A549 (cell line): ENCODE measurements at regions not wholly inside any gene's neighbourhood (a gene's known extent, or its start where the extent isn't known, plus 50 kb on each side); places are given as distances from the start of the nearest gene placed in this dataset.

Experiments
- ATAC-seq, 2 experiments: fragments of 200-7000 bp in 1 of 2; fragments of >200 bp in 1 of 2; cut with Nextera tagmentation in 1 of 2; cut with Tn5 transposase in 1 of 2; 3 replicates each; pipeline versions ENCODE4 v1.8.0 to v1.9.1; 2018 to 2020; ENCODE audit warnings: mild to moderate bottlenecking in 1 of 2, moderate library complexity in 1 of 2
- CTCF ChIA-PET: fragments of 300-600 bp; sonication (Branson Sonifier 250); formaldehyde crosslinking; extraction: SDS; loops from one replicate; lab custom pipeline; 2021; ENCODE audit warnings: antibody characterized with exemption, inconsistent platforms; lab: Yijun Ruan, JAX
- POLR2A ChIA-PET: fragments of 350-600 bp; formaldehyde crosslinking; extraction: SDS; loops from one replicate; lab custom pipeline; 2021; ENCODE audit warnings: antibody characterized with exemption, inconsistent platforms; lab: Yijun Ruan, JAX
- DNase-seq, 2 experiments: peaks; one replicate each; pipeline versions ENCODE4 v3.0.0 to v3.0.0-alpha.2; 2011 to 2016; ENCODE audit warnings: low read depth in 1 of 2, low spot score in 1 of 2
- FAIRE-seq: peaks from 2 replicates; lab custom pipeline; 2011; peaks lifted over from hg19 to GRCh38; lab: Jason Lieb, UNC
- H3K27ac ChIP-seq, 2 experiments: fragments of >200 bp; sonication (Bioruptor Twin); formaldehyde crosslinking; 3 replicates each; pipeline ENCODE4 v1.5.1; 2016 to 2017
- H3K4me1 ChIP-seq: fragments of >200 bp; sonication (Bioruptor Twin); formaldehyde crosslinking; 3 replicates; pipeline ENCODE4 v1.6.1; 2016
- H3K4me2 ChIP-seq: fragments of >200 bp; sonication (Bioruptor Twin); formaldehyde crosslinking; 3 replicates; pipeline ENCODE4 v1.6.1; 2016
- H3K4me3 ChIP-seq: fragments of >200 bp; sonication (Bioruptor Twin); formaldehyde crosslinking; 3 replicates; pipeline ENCODE4 v1.5.1; 2016
- H3K9me3 ChIP-seq: fragments of >200 bp; sonication (Bioruptor Twin); formaldehyde crosslinking; 3 replicates; pipeline ENCODE4 v1.6.1; 2016
- BCL3 ChIP-seq: fragments of >200 bp; sonication (Bioruptor Twin); formaldehyde crosslinking; IDR thresholded peaks from 3 replicates; pipeline ENCODE4 v1.6.1; 2016
- BHLHE40 ChIP-seq: IDR thresholded peaks from 2 replicates; pipeline ENCODE4 v1.6.1; 2012; ENCODE audit warnings: low read depth, low read length, inconsistent platforms
- CBX2 ChIP-seq: fragments of 200-600 bp; sonication (generic); IDR thresholded peaks from 2 replicates; pipeline ENCODE4 v1.6.1; 2016; ENCODE audit warnings: low read depth, mild to moderate bottlenecking, borderline replicate concordance
- CBX8 ChIP-seq: fragments of 200-600 bp; sonication (generic); IDR thresholded peaks from 2 replicates; pipeline ENCODE4 v1.6.1; 2016
- CHD4 ChIP-seq: fragments of 200-600 bp; sonication (generic); IDR thresholded peaks from 2 replicates; pipeline ENCODE4 v1.6.1; 2016; ENCODE audit warnings: antibody characterized with exemption, mild to moderate bottlenecking, borderline replicate concordance
- EHMT2 ChIP-seq: fragments of 200-600 bp; sonication (generic); IDR thresholded peaks from 2 replicates; pipeline ENCODE4 v1.6.1; 2016; ENCODE audit warnings: antibody characterized with exemption, low read depth, mild to moderate bottlenecking, moderate library complexity
- ELK1 ChIP-seq: fragments of 150-350 bp; IDR thresholded peaks from 2 replicates; pipeline ENCODE4 v1.6.1; 2014; ENCODE audit warnings: low read depth, mild to moderate bottlenecking, low read length
- FOSB ChIP-seq: fragments of 250-450 bp; sonication (Bioruptor Pico); IDR thresholded peaks from 2 replicates; pipeline ENCODE4 v1.5.0; 2020; ENCODE audit warnings: mild to moderate bottlenecking, moderate library complexity
- FOSL2 ChIP-seq, 2 experiments: fragments of 450-650 bp in 1 of 2; fragments of >200 bp in 1 of 2; sonication (Bioruptor Twin) in 1 of 2; formaldehyde crosslinking; IDR thresholded peaks; 2 replicates each; pipeline versions ENCODE4 v1.5.0 to v1.6.1; 2016 to 2020; ENCODE audit warnings: mild to moderate bottlenecking in 1 of 2, moderate library complexity in 1 of 2
- FOXS1 ChIP-seq: fragments of 250-450 bp; sonication (Bioruptor Pico); IDR thresholded peaks from 2 replicates; pipeline ENCODE4 v1.5.0; 2020; ENCODE audit warnings: mild to moderate bottlenecking, moderate library complexity
- GATA3 ChIP-seq: IDR thresholded peaks from 2 replicates; pipeline ENCODE4 v1.6.1; 2012; ENCODE audit warnings: borderline replicate concordance
- HDAC2 ChIP-seq: fragments of 200-600 bp; sonication (generic); IDR thresholded peaks from 2 replicates; pipeline ENCODE4 v1.6.1; 2016
- HOXA7 ChIP-seq: fragments of 250-450 bp; sonication (Bioruptor Pico); IDR thresholded peaks from 2 replicates; pipeline ENCODE4 v1.5.0; 2020; ENCODE audit warnings: mild to moderate bottlenecking, moderate library complexity
- JUN ChIP-seq, 2 experiments: fragments of >200 bp; sonication (Bioruptor Twin); formaldehyde crosslinking; IDR thresholded peaks; 2 replicates in 1 of 2; 3 replicates in 1 of 2; pipeline ENCODE4 v1.6.1; 2016 to 2017
- MAFK ChIP-seq: fragments of 450-650 bp; IDR thresholded peaks from 2 replicates; pipeline ENCODE4 v1.6.1; 2014; ENCODE audit not compliant: partially characterized antibody
- MYC ChIP-seq: IDR thresholded peaks from 2 replicates; pipeline ENCODE4 v1.6.1; 2012; ENCODE audit warnings: mild to moderate bottlenecking, inconsistent platforms, low read length, improper control_type of control experiment, borderline replicate concordance
- NR3C1 ChIP-seq: fragments of >200 bp; sonication (Bioruptor Twin); formaldehyde crosslinking; IDR thresholded peaks from 3 replicates; pipeline ENCODE4 v1.6.1; 2017
- PHF8 ChIP-seq: fragments of 200-600 bp; sonication (generic); IDR thresholded peaks from 2 replicates; pipeline ENCODE4 v1.6.1; 2016; ENCODE audit warnings: low read depth, mild to moderate bottlenecking, antibody characterized with exemption, moderate library complexity, borderline replicate concordance
- POLR2AphosphoS2 ChIP-seq: conservative IDR thresholded peaks from 2 replicates; pipeline ENCODE4 v1.6.1; 2012; ENCODE audit warnings: low read length, improper control_type of control experiment, inconsistent platforms
- RAD21 ChIP-seq, 2 experiments: fragments of >200 bp in 1 of 2; sonication (Bioruptor Twin) in 1 of 2; formaldehyde crosslinking in 1 of 2; IDR thresholded peaks in 1 of 2; conservative IDR thresholded peaks in 1 of 2; 2 replicates in 1 of 2; 3 replicates in 1 of 2; pipeline ENCODE4 v1.6.1; 2012 to 2018; ENCODE audit warnings: inconsistent platforms in 1 of 2
- RNF2 ChIP-seq: fragments of 200-600 bp; sonication (generic); IDR thresholded peaks from 2 replicates; pipeline ENCODE4 v1.6.1; 2016; ENCODE audit warnings: low read depth, mild to moderate bottlenecking, antibody characterized with exemption, moderate library complexity, borderline replicate concordance
- SREBF2 ChIP-seq: fragments of 450-650 bp; IDR thresholded peaks from 2 replicates; pipeline ENCODE4 v1.6.1; 2014; ENCODE audit warnings: mild to moderate bottlenecking, moderate library complexity
- TFCP2L1 ChIP-seq: fragments of 250-450 bp; sonication (Bioruptor Pico); IDR thresholded peaks from 2 replicates; pipeline ENCODE4 v1.5.0; 2021; ENCODE audit warnings: mild to moderate bottlenecking
- USF2 ChIP-seq: fragments of 450-650 bp; IDR thresholded peaks from 2 replicates; pipeline ENCODE4 v1.6.1; 2014; ENCODE audit warnings: antibody characterized with exemption
- ZC3H11A ChIP-seq: fragments of 450-650 bp; IDR thresholded peaks from 2 replicates; pipeline ENCODE4 v1.6.1; 2014; ENCODE audit warnings: antibody characterized with exemption, mild to moderate bottlenecking
- ZSCAN20 ChIP-seq: fragments of 250-450 bp; sonication (Bioruptor Pico); IDR thresholded peaks from 2 replicates; pipeline ENCODE4 v1.8.0; 2022; ENCODE audit warnings: mild to moderate bottlenecking, moderate library complexity
- WGBS: methylation state at CpG from one replicate; pipeline ENCODE4 v1.1.6; 2017; ENCODE audit errors: missing lambda C conversion rate; 5-methylcytosine and 5-hydroxymethylcytosine counted together

- POLR2A ChIA-PET, result no interaction called here
- DNase-seq (no peak), FAIRE-seq (no peak), ATAC-seq (no peak)
- Histone ChIP-seq H3K27ac (no peak overlapping the region), H3K4me1 (no peaks in the 10 kb centered on the region), H3K4me3 (no peak overlapping the region), H3K4me2 (no peak overlapping the region), H3K9me3 (0 out of 3 replicates have a peak, but pooled peaks cover 4% of the 10 kb centered on the region)
- WGBS, result 29% methylated on average over 3 of the region's 3 CpGs
- CTCF ChIA-PET, result no interaction called here
- no peak for TF ChIP-seq FOSL2 (IDR thresholded peaks at IDR 0.05)
- no peak for TF ChIP-seq FOSL2 (CRISPR knock-in tag; IDR thresholded peaks at IDR 0.05)
- TF ChIP-seq EHMT2, result no peak
- TF ChIP-seq PHF8, result no peak
- no peak for TF ChIP-seq BHLHE40
- no peak for TF ChIP-seq RNF2
- TF ChIP-seq USF2, result no peak
- no peak for TF ChIP-seq CBX8
- TF ChIP-seq TFCP2L1 (CRISPR knock-in tag), result no peak
- TF ChIP-seq MYC, result no peak
- no peak for TF ChIP-seq HDAC2
- TF ChIP-seq RAD21 (conservative IDR thresholded peaks at IDR 0.05 in 1 of 2, IDR thresholded peaks at IDR 0.05 in 1 of 2), result no peak
- TF ChIP-seq CHD4, result no peak
- TF ChIP-seq CBX2, result no peak
- no peak for TF ChIP-seq JUN (IDR thresholded peaks at IDR 0.05)
- TF ChIP-seq NR3C1, result no peak
- TF ChIP-seq SREBF2, result no peak
- TF ChIP-seq HOXA7 (CRISPR knock-in tag), result no peak
- TF ChIP-seq GATA3, result no peak
- TF ChIP-seq, all 56 proteins: peak for 0
Measured at GRCh38 chr22:22986640-22987039, 83.7 kb upstream of the GNAZ start.

- H3K27ac ChIP-seq, result no peak overlapping the region
- ChIA-PET POLR2A (no interaction called here), CTCF (no interaction called here)
- no peak for DNase-seq
- WGBS, result 35% methylated on average over 3 of the region's 3 CpGs
- ATAC-seq, result no peak
- no peaks in the 10 kb centered on the region for H3K9me3 ChIP-seq
- no peak for FAIRE-seq
- no peak overlapping the region for H3K4me3 ChIP-seq
- no peaks in the 10 kb centered on the region for H3K4me1 ChIP-seq
- no peak overlapping the region for H3K4me2 ChIP-seq
- TF ChIP-seq ZSCAN20 (CRISPR knock-in tag) (no peak), HDAC2 (no peak), NR3C1 (no peak), FOXS1 (CRISPR knock-in tag) (no peak), EHMT2 (no peak), HOXA7 (CRISPR knock-in tag) (no peak), ZC3H11A (no peak), MAFK (no peak), FOSB (no peak), ELK1 (no peak), PHF8 (no peak), POLR2AphosphoS2 (no peak), BCL3 (no peak)
Measured at GRCh38 chr22:22988150-22988549, 82.2 kb upstream of the GNAZ start.
